D721Med (cell line): ENCODE measurements at regions not wholly inside any gene's neighbourhood (a gene's known extent, or its start where the extent isn't known, plus 50 kb on each side); places are given as distances from the start of the nearest gene placed in this dataset.

Source experiments
- DNase-seq: peaks from one replicate; pipeline ENCODE4 v3.0.0; 2011; ENCODE audit warnings: low spot score; ENCODE audit not compliant: insufficient read length
- FAIRE-seq: peaks from 2 replicates; lab custom pipeline; 2011; peaks lifted over from hg19 to GRCh38; lab: Jason Lieb, UNC
- TF ChIP-seq, protein P1 (sequence below): IDR thresholded peaks from 2 replicates; pipeline ENCODE4 v1.5.1; 2012; ENCODE audit warnings: mild to moderate bottlenecking, control low read depth; ENCODE audit not compliant: insufficient read depth; ENCODE audit errors: missing control alignments

DNA sequence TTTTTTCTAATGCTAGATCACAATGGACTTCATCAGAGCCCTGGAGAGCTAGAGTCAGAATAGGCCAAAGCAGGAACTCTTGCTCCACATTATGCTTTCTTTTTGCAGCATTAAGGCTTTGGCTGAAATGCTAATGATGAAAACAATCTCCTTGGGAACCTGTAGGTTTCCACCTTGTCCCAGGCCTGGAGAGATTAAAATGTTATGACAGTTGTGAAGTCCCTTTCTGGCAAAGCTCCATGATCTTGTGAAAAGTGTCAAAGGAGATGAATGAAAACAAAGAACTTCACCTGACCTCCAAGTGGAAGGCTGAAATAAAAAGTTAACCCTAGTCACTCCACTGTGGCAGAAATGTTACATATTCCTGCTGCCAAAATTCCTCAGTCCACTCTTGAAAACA, 64.0 kb upstream of the LRRC1 start:
- TF ChIP-seq, protein P1, sequence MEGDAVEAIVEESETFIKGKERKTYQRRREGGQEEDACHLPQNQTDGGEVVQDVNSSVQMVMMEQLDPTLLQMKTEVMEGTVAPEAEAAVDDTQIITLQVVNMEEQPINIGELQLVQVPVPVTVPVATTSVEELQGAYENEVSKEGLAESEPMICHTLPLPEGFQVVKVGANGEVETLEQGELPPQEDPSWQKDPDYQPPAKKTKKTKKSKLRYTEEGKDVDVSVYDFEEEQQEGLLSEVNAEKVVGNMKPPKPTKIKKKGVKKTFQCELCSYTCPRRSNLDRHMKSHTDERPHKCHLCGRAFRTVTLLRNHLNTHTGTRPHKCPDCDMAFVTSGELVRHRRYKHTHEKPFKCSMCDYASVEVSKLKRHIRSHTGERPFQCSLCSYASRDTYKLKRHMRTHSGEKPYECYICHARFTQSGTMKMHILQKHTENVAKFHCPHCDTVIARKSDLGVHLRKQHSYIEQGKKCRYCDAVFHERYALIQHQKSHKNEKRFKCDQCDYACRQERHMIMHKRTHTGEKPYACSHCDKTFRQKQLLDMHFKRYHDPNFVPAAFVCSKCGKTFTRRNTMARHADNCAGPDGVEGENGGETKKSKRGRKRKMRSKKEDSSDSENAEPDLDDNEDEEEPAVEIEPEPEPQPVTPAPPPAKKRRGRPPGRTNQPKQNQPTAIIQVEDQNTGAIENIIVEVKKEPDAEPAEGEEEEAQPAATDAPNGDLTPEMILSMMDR: no peak
- DNase-seq: no peak
- FAIRE-seq: no peak

DNA sequence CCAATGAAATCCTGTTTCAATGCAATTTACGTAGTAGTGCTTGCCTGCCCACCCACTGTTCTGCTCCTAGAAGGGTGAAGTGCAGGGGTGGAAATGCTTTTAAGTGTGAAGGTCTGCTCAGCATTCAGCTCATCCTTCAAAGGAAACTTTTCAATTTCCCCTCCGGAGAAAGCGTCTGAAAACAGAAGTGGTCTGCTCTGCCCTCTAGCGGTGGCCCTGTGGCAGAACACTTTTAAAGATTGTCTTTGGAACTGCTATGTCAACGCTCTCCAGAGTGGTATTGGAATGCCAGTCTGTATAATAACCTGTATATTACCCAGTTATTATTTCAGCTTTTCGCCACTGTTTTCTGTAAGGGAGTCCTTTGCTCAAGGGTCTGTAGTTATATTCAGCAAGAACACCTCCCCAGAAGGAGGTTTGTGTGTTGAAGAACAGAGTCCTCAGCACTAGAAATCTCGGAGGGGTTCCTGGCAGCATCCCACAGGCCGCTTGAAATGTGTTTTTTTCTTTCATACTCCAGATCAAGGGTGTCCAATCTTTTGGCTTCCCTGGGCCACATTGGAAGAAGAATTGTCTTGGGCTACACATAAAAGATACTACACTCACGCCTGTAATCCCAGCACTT, 63.1 kb upstream of the KLHL31 start:
- FAIRE-seq (no peak), DNase-seq (peak; percentile 47)
- TF ChIP-seq, protein P1: peak; percentile 93

DNA sequence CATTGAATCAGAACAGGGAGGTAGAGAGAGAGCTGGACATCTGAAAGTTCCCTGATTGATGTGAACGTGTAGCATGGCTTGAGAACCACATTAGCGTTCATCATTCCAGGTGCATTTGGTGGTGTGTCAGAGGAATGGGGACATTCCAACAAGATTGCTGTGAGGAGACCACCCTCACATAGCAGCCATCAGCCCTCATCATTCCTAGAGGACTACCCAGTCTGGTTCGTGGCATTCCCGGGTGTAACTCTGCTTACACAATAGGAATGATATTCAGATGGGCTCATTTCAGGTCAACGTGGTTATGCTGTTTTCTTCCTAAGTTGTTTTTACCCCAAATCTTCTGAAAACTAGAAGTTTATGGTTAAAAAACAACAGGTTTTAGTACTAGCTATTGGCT, 62.2 kb upstream of the KLHL31 start:
- FAIRE-seq (no peak), DNase-seq (no peak)
- TF ChIP-seq, protein P1: no peak

DNA sequence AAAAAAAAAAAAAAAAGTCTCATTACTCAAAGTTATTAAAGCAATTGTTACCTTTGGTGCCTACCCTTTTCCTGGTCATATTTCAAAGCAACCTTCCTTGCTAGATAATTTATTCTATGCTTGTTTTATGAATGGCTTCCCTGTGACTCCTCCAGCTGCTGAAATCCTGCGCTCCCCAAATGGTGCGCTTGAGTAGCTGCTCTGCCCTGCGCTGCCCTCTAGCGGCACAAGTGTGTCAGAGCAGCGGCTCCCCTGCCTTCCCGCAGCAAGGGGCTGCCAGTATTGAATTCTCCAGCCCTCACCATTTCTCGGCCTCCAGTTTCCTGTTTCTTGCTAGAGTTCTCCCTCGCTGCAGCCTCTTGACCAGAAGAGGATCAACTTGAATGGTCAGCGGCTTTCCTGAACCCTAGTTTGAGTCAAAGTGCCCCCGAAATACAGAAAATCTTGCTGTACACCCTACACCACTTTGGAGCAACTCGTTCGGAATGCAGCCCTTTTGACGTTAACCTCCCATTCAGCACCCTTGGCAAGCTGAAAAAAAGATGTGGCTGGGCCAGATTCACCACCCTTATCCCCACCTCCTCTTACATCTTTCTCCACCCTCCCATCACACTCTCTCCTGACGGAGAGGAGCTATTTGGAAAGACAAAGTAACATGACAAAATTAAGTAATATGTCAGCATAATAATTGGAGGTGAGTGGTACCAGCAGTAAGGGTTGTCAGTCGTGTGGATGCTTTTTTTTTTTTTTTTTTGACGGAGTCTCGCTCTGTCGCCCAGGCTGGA, 60.4 kb upstream of the KLHL31 start:
- peak; percentile 63 for DNase-seq
- TF ChIP-seq, protein P1: peak; percentile 99
- no peak for FAIRE-seq

DNA sequence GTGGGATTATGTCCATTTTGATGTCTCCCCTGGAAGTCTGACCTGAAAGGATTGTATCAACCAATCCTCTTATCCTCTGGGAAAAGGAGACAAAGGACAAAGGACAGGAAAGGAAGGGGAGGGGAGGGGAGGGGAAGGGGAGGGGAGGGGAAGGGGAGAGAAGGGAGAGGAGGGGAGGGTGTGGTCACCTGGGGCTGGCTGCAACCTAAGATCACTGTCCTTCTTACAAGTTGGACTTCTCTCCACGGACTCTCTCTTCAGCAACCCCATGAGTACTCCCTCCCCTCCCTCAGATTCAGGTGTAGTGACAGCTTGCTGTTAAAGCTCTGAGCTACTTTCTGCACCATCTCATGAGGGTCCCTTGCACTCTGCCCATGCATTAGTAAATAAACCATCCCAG, 58.9 kb upstream of the KLHL31 start:
- no peak for FAIRE-seq
- DNase-seq: no peak
- TF ChIP-seq, protein P1: no peak

DNA sequence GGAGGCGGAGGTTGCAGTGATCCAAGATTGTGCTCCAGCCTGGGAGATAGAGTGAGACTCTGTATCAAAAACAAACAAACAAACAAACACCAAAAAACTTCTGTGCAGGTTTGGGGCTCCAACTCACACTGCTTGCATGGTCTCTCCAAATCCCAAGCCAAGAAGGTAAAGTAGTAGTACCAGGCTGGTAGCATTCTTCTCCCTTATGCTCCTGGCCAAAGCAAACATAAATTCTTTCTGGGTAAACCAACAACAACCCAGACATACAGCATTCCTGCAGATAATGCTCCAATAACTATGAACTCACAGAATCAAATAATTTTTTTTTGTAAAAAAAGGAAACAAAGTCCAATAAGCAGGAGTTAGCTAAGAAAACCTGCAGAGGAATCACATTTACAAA, 57.8 kb upstream of the KLHL31 start:
- TF ChIP-seq, protein P1: no peak
- FAIRE-seq: no peak
- DNase-seq: no peak

DNA sequence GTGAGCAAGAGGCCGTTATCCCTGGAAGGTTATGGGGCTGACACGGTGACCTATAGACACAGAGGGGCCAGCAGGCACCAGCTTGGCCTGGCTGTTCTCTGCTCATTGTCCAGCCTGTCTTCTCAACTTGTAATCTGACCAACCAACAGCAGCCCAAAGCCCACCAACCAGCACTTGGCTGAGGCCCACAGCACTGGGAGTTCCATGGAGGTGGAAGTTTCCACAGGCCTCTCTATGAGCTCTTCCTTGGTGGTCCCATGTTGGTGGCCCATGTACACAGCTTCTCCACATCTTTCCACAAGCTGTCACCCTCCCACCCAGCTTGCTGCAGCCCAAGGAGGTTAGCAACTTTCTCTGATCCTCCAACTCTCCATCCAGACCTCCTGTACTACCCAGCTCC, 56.2 kb upstream of the KLHL31 start:
- TF ChIP-seq, protein P1: no peak
- DNase-seq: no peak
- no peak for FAIRE-seq
